Thyroid gland (tissue), 4 donors: ENCODE measurements at regions not wholly inside any gene's neighbourhood (a gene's known extent, or its start where the extent isn't known, plus 50 kb on each side); places are given as distances from the start of the nearest gene placed in this dataset.

Experiments used
- POLR2A ChIP-seq, 2 donors: fragments of 450-650 bp; IDR thresholded peaks; one replicate each; pipeline ENCODE4 v1.6.1; 2017; ENCODE audit warnings: antibody characterized with exemption in 2 of 2, mild to moderate bottlenecking in 2 of 2, moderate library complexity in 1 of 2
- TF ChIP-seq, protein P1 (sequence below), 6 experiments: fragments of 200-600 bp in 3 of 6; fragments of 450-650 bp in 3 of 6; sonication (generic) in 3 of 6; IDR thresholded peaks; one replicate each; pipeline ENCODE4 v1.5.1; 2016 to 2019; ENCODE audit warnings: antibody characterized with exemption in 6 of 6, mild to moderate bottlenecking in 2 of 6, inconsistent platforms in 1 of 6, moderate library complexity in 1 of 6

GRCh38 chr4:108391701-108392455 is 223.1 kb upstream of the LEF1 start:
- TF ChIP-seq POLR2A (IDR thresholded peaks at IDR 0.05) = no peak
- TF ChIP-seq, protein P1, sequence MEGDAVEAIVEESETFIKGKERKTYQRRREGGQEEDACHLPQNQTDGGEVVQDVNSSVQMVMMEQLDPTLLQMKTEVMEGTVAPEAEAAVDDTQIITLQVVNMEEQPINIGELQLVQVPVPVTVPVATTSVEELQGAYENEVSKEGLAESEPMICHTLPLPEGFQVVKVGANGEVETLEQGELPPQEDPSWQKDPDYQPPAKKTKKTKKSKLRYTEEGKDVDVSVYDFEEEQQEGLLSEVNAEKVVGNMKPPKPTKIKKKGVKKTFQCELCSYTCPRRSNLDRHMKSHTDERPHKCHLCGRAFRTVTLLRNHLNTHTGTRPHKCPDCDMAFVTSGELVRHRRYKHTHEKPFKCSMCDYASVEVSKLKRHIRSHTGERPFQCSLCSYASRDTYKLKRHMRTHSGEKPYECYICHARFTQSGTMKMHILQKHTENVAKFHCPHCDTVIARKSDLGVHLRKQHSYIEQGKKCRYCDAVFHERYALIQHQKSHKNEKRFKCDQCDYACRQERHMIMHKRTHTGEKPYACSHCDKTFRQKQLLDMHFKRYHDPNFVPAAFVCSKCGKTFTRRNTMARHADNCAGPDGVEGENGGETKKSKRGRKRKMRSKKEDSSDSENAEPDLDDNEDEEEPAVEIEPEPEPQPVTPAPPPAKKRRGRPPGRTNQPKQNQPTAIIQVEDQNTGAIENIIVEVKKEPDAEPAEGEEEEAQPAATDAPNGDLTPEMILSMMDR (IDR thresholded peaks at IDR 0.05) = no peak
